Memory B cell (primary cell): ENCODE measurements at regions not wholly inside any gene's neighbourhood (a gene's known extent, or its start where the extent isn't known, plus 50 kb on each side); places are given as distances from the start of the nearest gene placed in this dataset.

Experiments used
- ATAC-seq: fragments of 150-1000 bp; cut with Tn5 transposase; 2 replicates; pipeline ENCODE4 v1.10.0; 2021; ENCODE audit warnings: low read depth, mild to moderate bottlenecking, moderate library complexity
- DNase-seq, 2 donors: peaks; one replicate each; pipeline ENCODE4 v3.0.0; 2022; ENCODE audit warnings: low spot score in 2 of 2
- H3K27ac Mint-ChIP-seq: one replicate; pipeline ENCODE4 v1.8.0; 2022; ENCODE audit warnings: mild to moderate bottlenecking, moderate library complexity, mixed read lengths
- H3K27me3 Mint-ChIP-seq: one replicate; pipeline ENCODE4 v1.8.0; 2022; ENCODE audit warnings: mixed read lengths
- H3K36me3 Mint-ChIP-seq: one replicate; pipeline ENCODE4 v1.8.0; 2022; ENCODE audit warnings: mild to moderate bottlenecking, mixed read lengths
- H3K4me1 Mint-ChIP-seq: one replicate; pipeline ENCODE4 v1.8.0; 2022; ENCODE audit warnings: mixed read lengths
- H3K4me3 Mint-ChIP-seq: one replicate; pipeline ENCODE4 v1.8.0; 2022; ENCODE audit warnings: mild to moderate bottlenecking, moderate library complexity, mixed read lengths
- H3K9me3 Mint-ChIP-seq: one replicate; pipeline ENCODE4 v1.8.0; 2022; ENCODE audit warnings: mixed read lengths

- Mint-ChIP-seq H3K36me3 (no peaks in the 10 kb centered on the region), H3K4me1 (no peaks in the 10 kb centered on the region), H3K4me3 (no peak overlapping the region), H3K27ac (no peak overlapping the region), H3K27me3 (peaks cover 2% of the 10 kb centered on the region), H3K9me3 (no peaks in the 10 kb centered on the region)
- ATAC-seq (no peak), DNase-seq (no peak)
Measured at GRCh38 chr16:73232555-73233328, 184.8 kb upstream of the ZFHX3 start.

DNA sequence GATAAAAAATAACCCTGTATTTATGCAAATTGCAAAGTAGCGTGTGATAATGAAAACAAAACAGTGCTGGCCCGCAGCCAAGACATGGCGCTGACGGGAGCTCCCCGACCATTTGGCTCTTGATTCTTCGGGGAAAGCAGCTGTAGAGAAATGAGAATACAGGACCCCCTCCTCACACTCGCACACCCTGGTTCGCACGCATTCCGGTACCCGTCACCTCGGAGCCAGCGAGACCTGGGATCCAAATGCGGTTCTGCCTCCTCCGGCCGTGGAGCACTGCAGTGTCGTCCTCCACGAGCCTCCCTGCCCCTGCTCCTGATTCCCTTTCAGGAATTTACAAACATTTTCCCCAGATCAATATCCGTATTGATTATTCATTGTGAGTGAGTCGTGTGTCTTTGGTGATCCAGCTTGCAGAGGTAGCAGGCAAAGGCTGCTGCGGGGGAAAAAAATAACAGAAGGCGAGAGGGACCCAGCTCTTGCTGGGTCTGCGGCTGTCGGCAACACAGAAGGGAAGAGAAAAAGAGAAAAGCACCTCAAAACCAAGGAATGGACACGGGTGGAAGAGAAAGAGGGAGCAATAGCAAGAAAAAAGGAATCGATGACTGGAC is 184.1 kb upstream of the ZFHX3 start:
- Mint-ChIP-seq H3K4me3 (no peak overlapping the region), H3K4me1 (no peaks in the 10 kb centered on the region), H3K36me3 (no peaks in the 10 kb centered on the region), H3K9me3 (no peaks in the 10 kb centered on the region), H3K27me3 (peaks cover 1% of the 10 kb centered on the region), H3K27ac (no peak overlapping the region)
- no peak for ATAC-seq
- DNase-seq, result no peak

GRCh38 chr16:73231379-73231778 is 183.5 kb upstream of the ZFHX3 start:
- Mint-ChIP-seq H3K36me3 (no peaks in the 10 kb centered on the region), H3K27me3 (no peaks in the 10 kb centered on the region), H3K4me3 (no peak overlapping the region), H3K9me3 (no peaks in the 10 kb centered on the region), H3K4me1 (no peaks in the 10 kb centered on the region), H3K27ac (no peak overlapping the region)
- ATAC-seq, result no peak
- no peak for DNase-seq

GRCh38 chr16:73230651-73231050 is 182.7 kb upstream of the ZFHX3 start:
- H3K27me3 Mint-ChIP-seq, result no peaks in the 10 kb centered on the region
- no peaks in the 10 kb centered on the region for H3K9me3 Mint-ChIP-seq
- no peak overlapping the region for H3K4me3 Mint-ChIP-seq
- H3K27ac Mint-ChIP-seq, result no peak overlapping the region
- ATAC-seq (no peak), DNase-seq (no peak)
- H3K36me3 Mint-ChIP-seq, result no peaks in the 10 kb centered on the region
- no peaks in the 10 kb centered on the region for H3K4me1 Mint-ChIP-seq

GRCh38 chr16:73228649-73229048 is 180.7 kb upstream of the ZFHX3 start:
- no peaks in the 10 kb centered on the region for H3K9me3 Mint-ChIP-seq
- no peaks in the 10 kb centered on the region for H3K36me3 Mint-ChIP-seq
- H3K4me3 Mint-ChIP-seq, result no peak overlapping the region
- H3K27ac Mint-ChIP-seq, result no peak overlapping the region
- no peak for ATAC-seq
- no peaks in the 10 kb centered on the region for H3K27me3 Mint-ChIP-seq
- no peak for DNase-seq
- no peaks in the 10 kb centered on the region for H3K4me1 Mint-ChIP-seq

DNA sequence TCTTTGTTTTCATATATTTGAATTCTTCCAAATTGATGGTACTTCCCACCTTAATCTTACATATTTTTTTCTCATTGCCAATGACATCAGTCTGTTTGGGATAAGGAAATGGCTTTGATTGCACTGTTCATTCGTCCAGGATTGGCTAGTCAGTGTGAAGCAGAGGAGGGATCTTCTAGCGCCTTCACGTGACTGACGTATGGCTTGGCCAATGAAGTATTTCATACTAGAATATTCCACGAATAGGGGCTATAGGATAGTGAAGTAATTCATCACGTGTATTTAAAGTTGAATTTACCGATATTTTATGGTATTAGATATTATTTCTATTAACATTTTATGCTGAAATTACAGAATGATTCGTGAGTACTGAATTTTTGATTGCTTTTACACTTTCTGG is 178.7 kb upstream of the ZFHX3 start:
- Mint-ChIP-seq H3K36me3 (no peaks in the 10 kb centered on the region), H3K27ac (no peak overlapping the region), H3K27me3 (no peaks in the 10 kb centered on the region), H3K9me3 (no peaks in the 10 kb centered on the region), H3K4me1 (no peaks in the 10 kb centered on the region), H3K4me3 (no peak overlapping the region)
- ATAC-seq (no peak), DNase-seq (no peak)

DNA sequence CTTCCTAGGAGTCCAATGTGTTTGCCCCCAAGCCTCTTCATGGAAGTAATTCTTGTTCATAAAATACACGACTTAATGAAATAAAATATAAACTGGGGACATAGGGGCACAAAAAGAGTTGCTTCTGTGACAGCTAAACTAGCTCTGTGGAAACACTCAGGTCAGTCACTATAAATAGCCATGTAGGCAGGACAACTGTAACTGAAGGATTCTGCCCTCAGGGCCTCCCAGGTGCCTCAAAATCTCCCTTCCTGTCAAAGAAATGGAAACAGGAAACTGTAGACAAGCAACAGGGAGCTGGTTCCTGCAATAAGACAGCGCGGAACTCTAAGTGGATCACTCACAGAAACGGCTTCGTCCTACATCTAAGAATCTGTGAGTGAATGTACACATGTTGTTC is 178.1 kb upstream of the ZFHX3 start:
- no peak for ATAC-seq
- no peaks in the 10 kb centered on the region for H3K27me3 Mint-ChIP-seq
- H3K4me1 Mint-ChIP-seq, result no peaks in the 10 kb centered on the region
- H3K4me3 Mint-ChIP-seq, result no peak overlapping the region
- no peaks in the 10 kb centered on the region for H3K36me3 Mint-ChIP-seq
- no peaks in the 10 kb centered on the region for H3K9me3 Mint-ChIP-seq
- DNase-seq, result no peak
- H3K27ac Mint-ChIP-seq, result no peak overlapping the region

- Mint-ChIP-seq H3K4me1 (no peaks in the 10 kb centered on the region), H3K27ac (no peak overlapping the region), H3K9me3 (peaks cover 2% of the 10 kb centered on the region), H3K27me3 (peaks cover 3% of the 10 kb centered on the region), H3K36me3 (no peaks in the 10 kb centered on the region), H3K4me3 (no peak overlapping the region)
- DNase-seq, result no peak
- no peak for ATAC-seq
Measured at GRCh38 chr16:73220836-73221235, 172.9 kb upstream of the ZFHX3 start.

- Mint-ChIP-seq H3K4me3 (no peak overlapping the region), H3K27ac (no peak overlapping the region), H3K36me3 (no peaks in the 10 kb centered on the region), H3K4me1 (no peaks in the 10 kb centered on the region), H3K9me3 (peaks cover 2% of the 10 kb centered on the region), H3K27me3 (peaks cover 4% of the 10 kb centered on the region)
- DNase-seq (no peak), ATAC-seq (no peak)
Measured at GRCh38 chr16:73219176-73219575, 171.2 kb upstream of the ZFHX3 start.

- Mint-ChIP-seq H3K27me3 (peaks cover 4% of the 10 kb centered on the region), H3K9me3 (peaks cover 2% of the 10 kb centered on the region), H3K4me3 (no peak overlapping the region), H3K4me1 (no peaks in the 10 kb centered on the region), H3K27ac (no peak overlapping the region), H3K36me3 (no peaks in the 10 kb centered on the region)
- DNase-seq (no peak), ATAC-seq (no peak)
Measured at GRCh38 chr16:73217654-73218053, 169.7 kb upstream of the ZFHX3 start.

DNA sequence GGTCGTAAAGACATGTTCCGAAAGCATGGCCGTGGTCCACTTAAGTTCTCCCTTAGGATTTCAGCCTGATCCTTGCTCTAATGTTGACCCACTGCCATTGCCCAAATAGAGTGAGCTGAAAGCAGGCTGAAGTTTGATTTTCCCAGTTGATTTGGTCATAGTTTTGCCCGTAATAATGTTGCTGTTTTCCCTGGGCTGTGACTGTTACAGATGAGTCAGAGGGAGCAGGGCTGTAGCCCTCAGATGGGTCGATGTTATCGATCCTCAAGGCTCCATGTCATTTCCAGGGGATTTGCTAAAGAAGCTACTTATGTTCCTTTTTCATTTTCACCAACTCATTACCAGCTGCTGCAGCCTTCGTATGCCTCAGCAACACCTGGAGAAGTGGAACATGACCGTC is 169.0 kb upstream of the ZFHX3 start:
- Mint-ChIP-seq H3K27ac (no peak overlapping the region), H3K9me3 (peaks cover 2% of the 10 kb centered on the region), H3K4me1 (no peaks in the 10 kb centered on the region), H3K36me3 (no peaks in the 10 kb centered on the region), H3K27me3 (peaks cover 4% of the 10 kb centered on the region), H3K4me3 (no peak overlapping the region)
- no peak for ATAC-seq
- no peak for DNase-seq

- ATAC-seq (no peak), DNase-seq (no peak)
- Mint-ChIP-seq H3K27ac (no peak overlapping the region), H3K4me1 (no peaks in the 10 kb centered on the region), H3K9me3 (peaks cover 2% of the 10 kb centered on the region), H3K27me3 (peaks cover 4% of the 10 kb centered on the region), H3K4me3 (no peak overlapping the region), H3K36me3 (no peaks in the 10 kb centered on the region)
Measured at GRCh38 chr16:73215678-73216377, 167.9 kb upstream of the ZFHX3 start.

- Mint-ChIP-seq H3K9me3 (peaks cover 2% of the 10 kb centered on the region), H3K4me1 (no peaks in the 10 kb centered on the region)
- DNase-seq, result no peak
Measured at GRCh38 chr16:73214825-73215677, 167.1 kb upstream of the ZFHX3 start.

More at GRCh38 chr16:73214825-73215677, 167.1 kb upstream of the ZFHX3 start:
- Mint-ChIP-seq H3K4me3 (no peak overlapping the region), H3K27me3 (peaks cover 4% of the 10 kb centered on the region), H3K36me3 (no peaks in the 10 kb centered on the region), H3K27ac (no peak overlapping the region)
- ATAC-seq, result no peak
